IMR-90 (cell line): ENCODE measurements at regions not wholly inside any gene's neighbourhood (a gene's known extent, or its start where the extent isn't known, plus 50 kb on each side); places are given as distances from the start of the nearest gene placed in this dataset.

Source experiments
- ATAC-seq: fragments of 200-7000 bp; cut with Tn5 transposase; 2 replicates; pipeline ENCODE4 v1.9.1; 2020; ENCODE audit warnings: low read depth, mild to moderate bottlenecking, moderate library complexity
- BruUV-seq: library from RNA; stranded (reverse); fragments of 400-500 nt; replicated peaks from 2 replicates; lab custom pipeline; 2021; lab: Mats Ljungman, UMichigan
- CTCF ChIA-PET: fragments of 300-600 bp; formaldehyde crosslinking; extraction: SDS; loops from one replicate; lab custom pipeline; 2021; ENCODE audit warnings: antibody characterized with exemption; lab: Yijun Ruan, JAX
- POLR2A ChIA-PET: fragments of 300-600 bp; sonication (Branson Sonifier 250); formaldehyde crosslinking; loops from one replicate; lab custom pipeline; 2022; ENCODE audit warnings: antibody characterized with exemption; ENCODE audit not compliant: unreplicated experiment; lab: Charles Lee
- DNase-seq: peaks from one replicate; pipeline ENCODE4 v3.0.0; 2013
- H2AFZ ChIP-seq: replicated peaks from 2 replicates; pipeline ENCODE3; 2013; ENCODE audit warnings: low read length, mild to moderate bottlenecking; ENCODE audit not compliant: poor library complexity
- H2AK5ac ChIP-seq: 2 replicates; pipeline ENCODE4 v1.6.1; 2013; ENCODE audit warnings: low read depth, low read length, inconsistent platforms
- H2AK9ac ChIP-seq: replicated peaks from 2 replicates; pipeline ENCODE3; 2013; ENCODE audit warnings: mild to moderate bottlenecking, low read depth, low read length, moderate library complexity; ENCODE audit not compliant: poor library complexity
- H2BK120ac ChIP-seq: 2 replicates; pipeline ENCODE4 v1.6.1; 2013; ENCODE audit warnings: low read depth, low read length, inconsistent platforms
- H2BK15ac ChIP-seq: 3 replicates; pipeline ENCODE4 v1.6.1; 2013; ENCODE audit warnings: low read depth, low read length, inconsistent platforms
- H2BK20ac ChIP-seq: 2 replicates; pipeline ENCODE4 v1.6.1; 2013; ENCODE audit warnings: low read depth, mild to moderate bottlenecking, inconsistent platforms, low read length, moderate library complexity
- H2BK5ac ChIP-seq: 2 replicates; pipeline ENCODE4 v1.6.1; 2013; ENCODE audit warnings: mild to moderate bottlenecking, low read depth, low read length, inconsistent platforms; ENCODE audit not compliant: poor library complexity, severe bottlenecking
- H3K14ac ChIP-seq: replicated peaks from 2 replicates; pipeline ENCODE4 v1.6.1; 2013; ENCODE audit warnings: low read depth, low read length, inconsistent platforms
- H3K18ac ChIP-seq: 2 replicates; pipeline ENCODE4 v1.6.1; 2013; ENCODE audit warnings: low read depth, low read length, control low read depth
- H3K23ac ChIP-seq: 2 replicates; pipeline ENCODE4 v1.6.1; 2013; ENCODE audit warnings: low read depth, low read length, inconsistent platforms
- H3K27ac ChIP-seq: 2 replicates; pipeline ENCODE4 v1.5.1; 2013; ENCODE audit warnings: mild to moderate bottlenecking, control low read depth, low read length; ENCODE audit not compliant: insufficient read depth
- H3K27me3 ChIP-seq: 2 replicates; pipeline ENCODE4 v1.6.1; 2013; ENCODE audit warnings: low read length; ENCODE audit not compliant: control insufficient read depth, insufficient read depth
- H3K36me3 ChIP-seq: 2 replicates; pipeline ENCODE4 v1.6.1; 2013; ENCODE audit warnings: low read length, mixed read lengths; ENCODE audit not compliant: control insufficient read depth, insufficient read depth
- H3K4ac ChIP-seq: 2 replicates; pipeline ENCODE4 v1.6.1; 2013; ENCODE audit warnings: low read depth, low read length, inconsistent platforms
- H3K4me1 ChIP-seq: 2 replicates; pipeline ENCODE4 v1.6.1; 2013; ENCODE audit warnings: low read length, mixed read lengths; ENCODE audit not compliant: control insufficient read depth, insufficient read depth
- H3K4me2 ChIP-seq: 2 replicates; pipeline ENCODE4 v1.6.1; 2013; ENCODE audit warnings: low read depth, mild to moderate bottlenecking, control low read depth, low read length, moderate library complexity
- H3K4me3 ChIP-seq: 2 replicates; pipeline ENCODE4 v1.5.1; 2013; ENCODE audit warnings: low read depth, mild to moderate bottlenecking, control low read depth, low read length, moderate library complexity; ENCODE audit not compliant: insufficient read depth
- H3K56ac ChIP-seq: 2 replicates; pipeline ENCODE4 v1.6.1; 2013; ENCODE audit warnings: low read length, inconsistent platforms; ENCODE audit not compliant: insufficient read depth; ENCODE audit errors: extremely low read depth
- H3K79me1 ChIP-seq, 2 experiments: 2 replicates each; pipeline ENCODE4 v1.6.1; 2013; ENCODE audit warnings: low read length in 2 of 2, inconsistent platforms in 1 of 2, low read depth in 1 of 2
- H3K9ac ChIP-seq: 2 replicates; pipeline ENCODE4 v1.6.1; 2013; ENCODE audit warnings: low read depth, low read length, control low read depth
- H3K9me1 ChIP-seq: 2 replicates; pipeline ENCODE4 v1.6.1; 2013; ENCODE audit warnings: low read length, inconsistent platforms; ENCODE audit not compliant: insufficient read depth
- H3K9me3 ChIP-seq: 2 replicates; pipeline ENCODE4 v1.6.1; 2013; ENCODE audit warnings: low read length; ENCODE audit not compliant: control insufficient read depth, insufficient read depth
- H4K20me1 ChIP-seq: 2 replicates; pipeline ENCODE4 v1.6.1; 2013; ENCODE audit warnings: low read length, inconsistent platforms; ENCODE audit not compliant: insufficient read depth
- H4K5ac ChIP-seq: 2 replicates; pipeline ENCODE4 v1.6.1; 2013; ENCODE audit warnings: mild to moderate bottlenecking, low read depth, low read length, control low read depth
- H4K8ac ChIP-seq, 2 experiments: 2 replicates each; pipeline ENCODE4 v1.6.1; 2013; ENCODE audit warnings: low read depth in 2 of 2, low read length in 2 of 2, control low read depth in 1 of 2, inconsistent platforms in 1 of 2
- H4K91ac ChIP-seq: 2 replicates; pipeline ENCODE4 v1.6.1; 2013; ENCODE audit warnings: low read depth, low read length, inconsistent platforms; ENCODE audit not compliant: insufficient read depth
- CTCF ChIP-seq: conservative IDR thresholded peaks from 2 replicates; pipeline ENCODE4 v1.5.1; 2012; ENCODE audit warnings: mild to moderate bottlenecking, low read depth, low read length, improper control_type of control experiment
- RFX5 ChIP-seq: IDR thresholded peaks from 2 replicates; pipeline ENCODE4 v1.8.0; 2012; ENCODE audit warnings: low read depth, mild to moderate bottlenecking, low read length, moderate library complexity
- dilution Hi-C: fragments of 300-500 bp; cut with HindIII; formaldehyde crosslinking; loops from one replicate; pipeline ENCODE4 v1.14.3; 2018; ENCODE audit warnings: low sequenced_read_pairs; ENCODE audit not compliant: unreplicated experiment
- in situ Hi-C: fragments of 300-500 bp; cut with MboI; formaldehyde crosslinking; loops from 3 replicates; pipeline ENCODE4 v1.14.3; 2019; ENCODE audit warnings: low sequenced_read_pairs, inconsistent platforms, mixed read lengths
- intact Hi-C: fragments of 100-400 bp; cut with micrococcal nuclease; formaldehyde crosslinking; loops from 2 replicates; pipeline ENCODE4 v1.10.0; 2022

- Histone ChIP-seq H2BK120ac (no peak overlapping the region), H3K56ac (no peak overlapping the region), H4K5ac (no peak overlapping the region), H3K36me3 (no peaks in the 10 kb centered on the region), H3K79me1 (no peaks in the 10 kb centered on the region), H3K4me2 (no peak overlapping the region), H3K23ac (no peak overlapping the region), H4K91ac (no peak overlapping the region), H2BK15ac (no peak overlapping the region), H2AK5ac (no peak overlapping the region), H2BK20ac (no peak overlapping the region), H2AK9ac (no peak overlapping the region), H3K27me3 (no peaks in the 10 kb centered on the region), H3K14ac (no peak overlapping the region), H3K9ac (no peak overlapping the region), H4K20me1 (no peaks in the 10 kb centered on the region), H3K4me3 (no peak overlapping the region), H2AFZ (no peak overlapping the region), H3K4ac (no peak overlapping the region), H3K9me3 (no peaks in the 10 kb centered on the region), H3K18ac (no peak overlapping the region), H4K8ac (no peak overlapping the region), H3K4me1 (no peaks in the 10 kb centered on the region), H3K27ac (no peak overlapping the region), H2BK5ac (no peak overlapping the region), H3K9me1 (no peaks in the 10 kb centered on the region)
- TF ChIP-seq RFX5: no peak
- TF ChIP-seq CTCF: no peak
- dilution Hi-C loops: no loop called here
- DNase-seq: no peak
- ChIA-PET CTCF (no interaction called here), POLR2A (no interaction called here)
- no TSS peak for BruUV-seq
- intact Hi-C loops: no loop called here
- ATAC-seq: no peak
- in situ Hi-C loops: no loop called here
Measured at GRCh38 chr1:67917006-67917405, 83.7 kb upstream of the GNG12 start.
